Mucosa of descending colon (tissue), 3 donors: ENCODE measurements at regions not wholly inside any gene's neighbourhood (a gene's known extent, or its start where the extent isn't known, plus 50 kb on each side); places are given as distances from the start of the nearest gene placed in this dataset.

Experiments
- ATAC-seq: fragments of 200-7000 bp; cut with Tn5 transposase; one replicate; pipeline ENCODE4 v1.9.1; 2020; ENCODE audit warnings: mild to moderate bottlenecking, moderate library complexity
- DNase-seq, 3 donors: peaks; one replicate each; pipeline ENCODE4 v3.0.0-alpha.2; 2020
- H3K36me3 ChIP-seq: fragments of 200-600 bp; one replicate; pipeline ENCODE4 v1.8.0; 2021; ENCODE audit warnings: low read depth, mild to moderate bottlenecking
- H3K4me1 ChIP-seq: fragments of 200-600 bp; one replicate; pipeline ENCODE4 v1.8.0; 2021; ENCODE audit warnings: low read depth, mild to moderate bottlenecking
- H3K4me3 ChIP-seq: fragments of 200-600 bp; one replicate; pipeline ENCODE4 v1.8.0; 2021; ENCODE audit warnings: mild to moderate bottlenecking
- H3K9me3 ChIP-seq: fragments of 200-600 bp; one replicate; pipeline ENCODE4 v1.8.0; 2021; ENCODE audit warnings: mild to moderate bottlenecking
- CTCF ChIP-seq: fragments of 200-600 bp; IDR thresholded peaks from one replicate; pipeline ENCODE4 v1.8.0; 2022; ENCODE audit warnings: antibody characterized with exemption, mild to moderate bottlenecking
- intact Hi-C, 2 donors: fragments of 100-400 bp; cut with DNase I in 1 of 2; cut with micrococcal nuclease in 1 of 2; formaldehyde crosslinking; loops; one replicate each; pipeline versions ENCODE4 v1.11.0 to v1.11.1; 2022; cut with DNase I, micrococcal nuclease
- donor health status: DM: no; HTN: no; CAD: no; lungs with moderate emphysema.
- donor health status: DM: no; HTN: no; CAD: no.
- donor health status: DM: no; HTN: yes; CAD: no.

GRCh38 chr18:7417727-7418126 lies 149.4 kb upstream of the PTPRM start:
- H3K9me3 ChIP-seq: no peaks in the 10 kb centered on the region
- ATAC-seq (no peak), DNase-seq (no peak)
- no peaks in the 10 kb centered on the region for H3K4me1 ChIP-seq
- no peaks in the 10 kb centered on the region for H3K36me3 ChIP-seq
- intact Hi-C loops: no loop called here
- TF ChIP-seq CTCF: no peak
- H3K4me3 ChIP-seq: no peak overlapping the region

GRCh38 chr18:7429831-7430230 lies 137.3 kb upstream of the PTPRM start:
- Histone ChIP-seq H3K9me3 (no peaks in the 10 kb centered on the region), H3K4me3 (no peak overlapping the region), H3K36me3 (no peaks in the 10 kb centered on the region), H3K4me1 (no peaks in the 10 kb centered on the region)
- no peak for TF ChIP-seq CTCF
- DNase-seq (no peak), ATAC-seq (no peak)
- intact Hi-C loops: no loop called here

GRCh38 chr18:7436166-7436565 lies 130.9 kb upstream of the PTPRM start:
- no peaks in the 10 kb centered on the region for H3K4me1 ChIP-seq
- intact Hi-C loops: no loop called here
- no peaks in the 10 kb centered on the region for H3K36me3 ChIP-seq
- TF ChIP-seq CTCF: no peak
- DNase-seq (no peak), ATAC-seq (no peak)
- H3K9me3 ChIP-seq: no peaks in the 10 kb centered on the region
- no peak overlapping the region for H3K4me3 ChIP-seq

- H3K4me1 ChIP-seq: no peaks in the 10 kb centered on the region
- no peak for ATAC-seq
- intact Hi-C loops: no loop called here
- H3K9me3 ChIP-seq: no peaks in the 10 kb centered on the region
- TF ChIP-seq CTCF: no peak
- no peak for DNase-seq
- no peaks in the 10 kb centered on the region for H3K36me3 ChIP-seq
- H3K4me3 ChIP-seq: no peak overlapping the region
Measured at GRCh38 chr18:7437870-7438269, 129.2 kb upstream of the PTPRM start.

GRCh38 chr18:7438646-7439045 lies 128.5 kb upstream of the PTPRM start:
- H3K9me3 ChIP-seq: no peaks in the 10 kb centered on the region
- intact Hi-C loops: no loop called here
- no peak for DNase-seq
- H3K36me3 ChIP-seq: no peaks in the 10 kb centered on the region
- H3K4me3 ChIP-seq: no peak overlapping the region
- H3K4me1 ChIP-seq: no peaks in the 10 kb centered on the region
- no peak for ATAC-seq
- no peak for TF ChIP-seq CTCF

- ATAC-seq (no peak), DNase-seq (no peak)
- H3K4me1 ChIP-seq: no peaks in the 10 kb centered on the region
- TF ChIP-seq CTCF: no peak
- no peaks in the 10 kb centered on the region for H3K36me3 ChIP-seq
- no peaks in the 10 kb centered on the region for H3K9me3 ChIP-seq
- intact Hi-C loops: no loop called here
- H3K4me3 ChIP-seq: no peak overlapping the region
Measured at GRCh38 chr18:7447318-7448028, 119.6 kb upstream of the PTPRM start.
